HCT116 (cell line): ENCODE measurements at regions not wholly inside any gene's neighbourhood (a gene's known extent, or its start where the extent isn't known, plus 50 kb on each side); places are given as distances from the start of the nearest gene placed in this dataset.

Experiments
- CTCF ChIP-seq, 3 experiments: fragments of 200-600 bp in 1 of 3; sonication (generic) in 1 of 3; IDR thresholded peaks in 2 of 3; conservative IDR thresholded peaks in 1 of 3; 2 replicates each; pipeline ENCODE4 v1.5.1; 2012 to 2017; ENCODE audit warnings: low read depth in 2 of 3, low read length in 2 of 3, antibody characterized with exemption in 1 of 3, borderline replicate concordance in 1 of 3, control low read depth in 1 of 3, mild to moderate bottlenecking in 1 of 3, mixed read lengths in 1 of 3, mixed run types in 1 of 3, moderate library complexity in 1 of 3; ENCODE audit not compliant: insufficient read depth in 1 of 3
- EZH2 ChIP-seq: fragments of 200-600 bp; sonication (generic); IDR thresholded peaks from 2 replicates; pipeline ENCODE4 v1.6.1; 2017; ENCODE audit warnings: antibody characterized with exemption, mixed run types
- POLR2A ChIP-seq: IDR thresholded peaks from 2 replicates; pipeline ENCODE4 v1.7.0; 2011; ENCODE audit warnings: borderline replicate concordance; ENCODE audit not compliant: insufficient read depth, insufficient read length; ENCODE audit errors: extremely low read depth
- POLR2AphosphoS5 ChIP-seq: IDR thresholded peaks from 2 replicates; pipeline ENCODE4 v1.6.1; 2011; ENCODE audit warnings: mild to moderate bottlenecking, low read depth, low read length, moderate library complexity
- RAD21 ChIP-seq: IDR thresholded peaks from 2 replicates; pipeline ENCODE4 v1.6.1; 2012; ENCODE audit warnings: low read depth, mild to moderate bottlenecking
- SRF ChIP-seq: IDR thresholded peaks from 2 replicates; pipeline ENCODE4 v1.6.1; 2012; ENCODE audit warnings: low read depth

DNA sequence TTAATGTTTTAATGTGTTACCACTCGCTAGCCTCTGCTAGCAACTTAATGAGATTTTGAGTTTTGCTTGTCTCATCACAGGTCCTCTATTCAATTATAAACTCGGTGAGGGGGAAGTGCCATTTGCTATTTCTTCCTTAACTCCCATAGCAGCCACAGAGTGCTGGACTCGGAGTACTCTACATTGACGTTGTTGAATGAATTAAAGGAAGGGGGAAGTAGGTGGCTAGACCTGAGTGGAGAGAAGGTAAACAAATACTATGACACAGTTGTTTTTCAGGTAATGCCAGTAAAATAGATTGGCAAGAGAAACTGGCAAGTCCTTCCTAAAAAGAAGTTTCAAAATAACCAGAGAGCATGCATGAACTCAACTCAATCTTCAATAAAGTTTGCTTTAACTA lies 339.3 kb downstream of the HRH4 start:
- TF ChIP-seq POLR2AphosphoS5, result no peak
- TF ChIP-seq CTCF (IDR thresholded peaks at IDR 0.05 in 2 of 3, conservative IDR thresholded peaks at IDR 0.05 in 1 of 3; ENCODE audit: borderline replicate concordance in 1 of 3, insufficient read depth in 1 of 3, low read depth in 2 of 3, low read length in 2 of 3), result no peak
- no peak for TF ChIP-seq POLR2A
- no peak for TF ChIP-seq EZH2
- TF ChIP-seq SRF, result no peak
- no peak for TF ChIP-seq RAD21
